B cell (primary cell): ENCODE measurements at regions not wholly inside any gene's neighbourhood (a gene's known extent, or its start where the extent isn't known, plus 50 kb on each side); places are given as distances from the start of the nearest gene placed in this dataset.

Experiments used
- ATAC-seq: fragments of 200-7000 bp; cut with Tn5 transposase; one replicate; pipeline ENCODE4 v1.10.0; 2021; ENCODE audit warnings: low read depth, mild to moderate bottlenecking, moderate number of reproducible peaks, moderate library complexity
- CTCF ChIA-PET: fragments of 350-600 bp; sonication (Branson Sonifier 250); formaldehyde crosslinking; loops from one replicate; lab custom pipeline; 2021; ENCODE audit warnings: antibody characterized with exemption, inconsistent platforms; lab: Charles Lee
- POLR2A ChIA-PET: fragments of 350-600 bp; sonication (Branson Sonifier 250); formaldehyde crosslinking; loops from one replicate; lab custom pipeline; 2021; ENCODE audit warnings: antibody characterized with exemption; lab: Charles Lee
- DNase-seq: peaks from one replicate; pipeline ENCODE4 v3.0.0; 2013
- H2AFZ ChIP-seq: 2 replicates; pipeline ENCODE4 v1.6.1; 2012; ENCODE audit warnings: mild to moderate bottlenecking, low read depth, low read length; ENCODE audit not compliant: insufficient read depth, poor library complexity, severe bottlenecking
- H3K27ac ChIP-seq, 2 donors: 1 replicate in 1 of 2; 2 replicates in 1 of 2; pipeline ENCODE4 v1.5.1; 2012 to 2013; ENCODE audit warnings: low read length in 2 of 2, mild to moderate bottlenecking in 2 of 2, moderate library complexity in 1 of 2
- H3K27me3 ChIP-seq, 4 experiments: fragments of 200-600 bp in 1 of 4; sonication (generic) in 1 of 4; replicated peaks in 1 of 4; 1 replicate in 2 of 4; 2 replicates in 2 of 4; pipeline versions ENCODE4 v1.6.1 to v1.7.0; 2013 to 2016; ENCODE audit warnings: low read length in 3 of 4, mild to moderate bottlenecking in 2 of 4, mixed read lengths in 1 of 4, moderate library complexity in 1 of 4; ENCODE audit not compliant: insufficient read depth in 4 of 4, control insufficient read depth in 3 of 4; ENCODE audit errors: control extremely low read depth in 1 of 4
- H3K36me3 ChIP-seq, 2 experiments: replicated peaks in 1 of 2; 1 replicate in 1 of 2; 2 replicates in 1 of 2; pipeline versions ENCODE4 v1.6.1 to v1.7.1; 2013; ENCODE audit warnings: low read length in 1 of 2; ENCODE audit not compliant: insufficient read depth in 2 of 2, control insufficient read depth in 1 of 2; ENCODE audit errors: control extremely low read depth in 1 of 2, extremely low read depth in 1 of 2
- H3K4me1 ChIP-seq, 2 donors: fragments of 200-600 bp in 1 of 2; sonication (generic) in 1 of 2; 1 replicate in 1 of 2; 2 replicates in 1 of 2; pipeline versions ENCODE4 v1.5.1 to v1.6.1; 2013 to 2017; ENCODE audit warnings: low read length in 2 of 2; ENCODE audit not compliant: control insufficient read depth in 2 of 2, insufficient read depth in 2 of 2
- H3K4me2 ChIP-seq: replicated peaks from 2 replicates; pipeline ENCODE3; 2012; ENCODE audit warnings: mild to moderate bottlenecking, low read depth, low read length; ENCODE audit not compliant: poor library complexity, severe bottlenecking
- H3K4me3 ChIP-seq, 5 experiments: fragments of 200-600 bp in 1 of 5; sonication (generic) in 1 of 5; 1 replicate in 3 of 5; 2 replicates in 2 of 5; pipeline versions ENCODE4 v1.5.1 to v1.7.0; 2011 to 2016; ENCODE audit warnings: low read length in 4 of 5, mild to moderate bottlenecking in 4 of 5, low read depth in 2 of 5, control low read depth in 1 of 5, moderate library complexity in 1 of 5; ENCODE audit not compliant: insufficient read depth in 1 of 5; ENCODE audit errors: control extremely low read depth in 1 of 5, extremely low read depth in 1 of 5
- H3K79me2 ChIP-seq: fragments of 200-600 bp; sonication (generic); one replicate; pipeline ENCODE4 v1.6.0; 2016; ENCODE audit warnings: low read length; ENCODE audit not compliant: control insufficient read depth, insufficient read depth
- H3K9ac ChIP-seq: fragments of 200-600 bp; sonication (generic); 2 replicates; pipeline ENCODE4 v1.6.1; 2017; ENCODE audit warnings: mild to moderate bottlenecking, low read length, moderate library complexity
- H3K9me3 ChIP-seq, 3 donors: one replicate each; pipeline versions ENCODE4 v1.6.1 to v1.7.1; 2013; ENCODE audit warnings: low read length in 2 of 3; ENCODE audit not compliant: control insufficient read depth in 2 of 3, insufficient read depth in 1 of 3; ENCODE audit errors: control extremely low read depth in 1 of 3
- H4K20me1 ChIP-seq: 2 replicates; pipeline ENCODE4 v1.6.0; 2012; ENCODE audit warnings: mild to moderate bottlenecking, low read length; ENCODE audit not compliant: insufficient read depth, control insufficient read depth, poor library complexity, severe bottlenecking
- H3K27ac Mint-ChIP-seq: one replicate; pipeline ENCODE4 v1.8.0; 2021; ENCODE audit warnings: mixed read lengths
- H3K27me3 Mint-ChIP-seq: one replicate; pipeline ENCODE4 v1.8.0; 2021; ENCODE audit warnings: mixed read lengths
- H3K4me1 Mint-ChIP-seq: one replicate; pipeline ENCODE4 v1.8.0; 2021; ENCODE audit warnings: mixed read lengths
- H3K4me3 Mint-ChIP-seq: one replicate; pipeline ENCODE4 v1.8.0; 2021; ENCODE audit warnings: mixed read lengths
- H3K9me3 Mint-ChIP-seq: one replicate; pipeline ENCODE4 v1.8.0; 2022; ENCODE audit warnings: mixed read lengths; ENCODE audit not compliant: insufficient read depth
- EZH2 ChIP-seq: IDR thresholded peaks from 2 replicates; pipeline ENCODE4 v1.6.1; 2012; ENCODE audit warnings: borderline replicate concordance, low read depth, mild to moderate bottlenecking, moderate library complexity, low read length; ENCODE audit not compliant: insufficient read depth, poor library complexity, severe bottlenecking
- WGBS: methylation state at CpG from one replicate; pipeline ENCODE4 v1.1.5; 2013; ENCODE audit warnings: missing lambda C conversion rate; ENCODE audit not compliant: insufficient coverage; 5-methylcytosine and 5-hydroxymethylcytosine counted together
- intact Hi-C: fragments of 100-400 bp; cut with micrococcal nuclease; formaldehyde crosslinking; loops from one replicate; pipeline ENCODE4 v1.10.0; 2022
- TF ChIP-seq, protein P1 (sequence below): fragments of 200-600 bp; IDR thresholded peaks from one replicate; pipeline ENCODE4 v1.8.0; 2022; ENCODE audit warnings: antibody characterized with exemption, mild to moderate bottlenecking

DNA sequence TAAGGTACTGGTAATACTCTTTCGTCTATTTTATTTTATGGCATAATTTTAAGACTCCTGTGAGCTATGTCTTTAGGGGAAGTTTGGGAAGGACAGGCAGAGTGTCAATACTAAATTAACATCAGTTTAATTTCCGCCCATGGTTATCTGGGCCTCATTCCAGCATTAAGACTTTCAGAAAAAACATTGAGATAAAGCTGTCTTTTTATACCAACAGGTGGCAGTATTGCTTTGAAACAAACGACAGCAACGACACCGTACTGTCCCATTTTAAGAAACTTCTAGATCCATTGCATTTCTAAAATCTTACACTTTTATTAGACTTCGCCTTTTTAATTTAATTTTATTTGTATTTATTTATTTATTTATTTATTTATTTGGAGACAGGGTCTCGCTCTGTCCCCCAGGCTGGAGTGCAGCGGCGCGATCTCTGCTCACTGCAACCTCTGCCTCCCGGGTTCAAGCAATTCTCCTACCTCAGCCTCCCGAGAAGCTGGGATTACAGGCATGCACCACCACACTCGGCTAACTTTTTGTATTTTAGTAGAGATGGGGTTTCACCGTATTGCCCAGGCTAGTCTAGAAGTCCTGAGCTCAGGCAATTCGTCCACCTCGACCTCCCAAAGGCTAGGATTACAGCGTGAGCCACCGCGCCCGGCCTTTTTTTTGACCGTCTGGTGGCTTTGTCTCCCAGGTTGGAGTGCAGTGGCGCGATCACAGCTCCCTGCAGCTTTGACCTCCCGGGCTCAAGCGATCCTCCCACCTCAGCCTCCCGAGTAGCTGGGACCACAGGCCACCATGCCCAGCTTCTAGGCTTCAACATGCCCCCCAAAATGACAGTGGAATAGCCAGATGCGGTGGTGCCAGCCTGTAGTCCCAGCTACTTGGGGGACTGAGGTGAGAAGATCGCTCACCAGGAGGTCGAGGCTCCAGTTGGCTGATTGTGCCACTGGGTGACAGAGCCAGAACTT lies 78.7 kb upstream of the C1GALT1 start:
- ChIA-PET POLR2A (interaction anchor here (1.4 kb wide), 1 partner anchor 78 kb away, joined by 4 read pairs; no protein-coding TSS in a partner anchor), CTCF (interaction anchor here (0.6 to 8.4 kb wide), 43 partner anchors 10 to 1192 kb away, joined by 3 to 115 read pairs (median 5); partner anchors contain the start of genes C1GALT1 and COL28A1)
- no peak overlapping the region for H2AFZ ChIP-seq
- no peaks in the 10 kb centered on the region for H3K27me3 ChIP-seq
- H3K4me3 ChIP-seq = no peak overlapping the region
- Mint-ChIP-seq H3K27ac (peak overlapping the region; percentile 23), H3K27me3 (peaks cover 6% of the 10 kb centered on the region), H3K4me1 (peaks cover 5% of the 10 kb centered on the region), H3K4me3 (no peak overlapping the region), H3K9me3 (no peaks in the 10 kb centered on the region)
- ATAC-seq (peak; percentile 69), DNase-seq (peak; percentile 77)
- H3K79me2 ChIP-seq = peaks cover 4% of the 10 kb centered on the region
- 95% methylated on average over 15 of the region's 29 CpGs for WGBS
- no peak for TF ChIP-seq EZH2
- TF ChIP-seq, protein P1, sequence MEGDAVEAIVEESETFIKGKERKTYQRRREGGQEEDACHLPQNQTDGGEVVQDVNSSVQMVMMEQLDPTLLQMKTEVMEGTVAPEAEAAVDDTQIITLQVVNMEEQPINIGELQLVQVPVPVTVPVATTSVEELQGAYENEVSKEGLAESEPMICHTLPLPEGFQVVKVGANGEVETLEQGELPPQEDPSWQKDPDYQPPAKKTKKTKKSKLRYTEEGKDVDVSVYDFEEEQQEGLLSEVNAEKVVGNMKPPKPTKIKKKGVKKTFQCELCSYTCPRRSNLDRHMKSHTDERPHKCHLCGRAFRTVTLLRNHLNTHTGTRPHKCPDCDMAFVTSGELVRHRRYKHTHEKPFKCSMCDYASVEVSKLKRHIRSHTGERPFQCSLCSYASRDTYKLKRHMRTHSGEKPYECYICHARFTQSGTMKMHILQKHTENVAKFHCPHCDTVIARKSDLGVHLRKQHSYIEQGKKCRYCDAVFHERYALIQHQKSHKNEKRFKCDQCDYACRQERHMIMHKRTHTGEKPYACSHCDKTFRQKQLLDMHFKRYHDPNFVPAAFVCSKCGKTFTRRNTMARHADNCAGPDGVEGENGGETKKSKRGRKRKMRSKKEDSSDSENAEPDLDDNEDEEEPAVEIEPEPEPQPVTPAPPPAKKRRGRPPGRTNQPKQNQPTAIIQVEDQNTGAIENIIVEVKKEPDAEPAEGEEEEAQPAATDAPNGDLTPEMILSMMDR = peak; percentile 81
- no peaks in the 10 kb centered on the region for H3K4me1 ChIP-seq
- H3K9me3 ChIP-seq = no peaks in the 10 kb centered on the region
- H3K9ac ChIP-seq = no peak overlapping the region
- H3K27ac ChIP-seq = no peak overlapping the region
- no peaks in the 10 kb centered on the region for H3K36me3 ChIP-seq
- H3K4me2 ChIP-seq = peak overlapping the region; percentile 0
- intact Hi-C loops = loop anchor here (1.0 to 2.0 kb wide), 5 partner anchors 55 to 1113 kb away; partner anchors contain the start of gene C1GALT1
- H4K20me1 ChIP-seq = no peaks in the 10 kb centered on the region
